Thyroid gland (tissue), 4 donors: ENCODE measurements at regions not wholly inside any gene's neighbourhood (a gene's known extent, or its start where the extent isn't known, plus 50 kb on each side); places are given as distances from the start of the nearest gene placed in this dataset.

ENCODE experiments used
- POLR2A ChIP-seq, 2 donors: fragments of 450-650 bp; IDR thresholded peaks; one replicate each; pipeline ENCODE4 v1.6.1; 2017; ENCODE audit warnings: antibody characterized with exemption in 2 of 2, mild to moderate bottlenecking in 2 of 2, moderate library complexity in 1 of 2
- TF ChIP-seq, protein P1 (sequence below), 6 experiments: fragments of 200-600 bp in 3 of 6; fragments of 450-650 bp in 3 of 6; sonication (generic) in 3 of 6; IDR thresholded peaks; one replicate each; pipeline ENCODE4 v1.5.1; 2016 to 2019; ENCODE audit warnings: antibody characterized with exemption in 6 of 6, mild to moderate bottlenecking in 2 of 6, inconsistent platforms in 1 of 6, moderate library complexity in 1 of 6

DNA sequence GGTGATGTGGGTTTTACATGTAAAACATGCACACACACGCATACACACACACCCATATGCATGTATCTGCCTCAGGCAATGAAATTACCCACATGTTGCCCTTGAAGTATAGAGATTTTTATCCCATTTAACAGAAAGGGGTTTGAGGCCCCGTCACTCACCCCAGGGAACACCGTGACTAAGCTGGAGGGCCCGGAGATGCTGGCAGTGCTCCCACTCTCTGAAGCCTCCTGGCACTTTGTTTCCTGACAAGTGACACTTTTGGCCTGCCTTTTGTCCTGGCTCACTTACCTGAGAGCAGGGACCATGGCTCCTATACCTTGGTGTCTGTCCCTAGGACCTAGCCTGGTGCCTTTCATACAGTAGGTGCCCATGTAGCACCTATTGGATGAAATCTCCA, 50.0 kb upstream of the TNRC6C start:
- TF ChIP-seq, protein P1, sequence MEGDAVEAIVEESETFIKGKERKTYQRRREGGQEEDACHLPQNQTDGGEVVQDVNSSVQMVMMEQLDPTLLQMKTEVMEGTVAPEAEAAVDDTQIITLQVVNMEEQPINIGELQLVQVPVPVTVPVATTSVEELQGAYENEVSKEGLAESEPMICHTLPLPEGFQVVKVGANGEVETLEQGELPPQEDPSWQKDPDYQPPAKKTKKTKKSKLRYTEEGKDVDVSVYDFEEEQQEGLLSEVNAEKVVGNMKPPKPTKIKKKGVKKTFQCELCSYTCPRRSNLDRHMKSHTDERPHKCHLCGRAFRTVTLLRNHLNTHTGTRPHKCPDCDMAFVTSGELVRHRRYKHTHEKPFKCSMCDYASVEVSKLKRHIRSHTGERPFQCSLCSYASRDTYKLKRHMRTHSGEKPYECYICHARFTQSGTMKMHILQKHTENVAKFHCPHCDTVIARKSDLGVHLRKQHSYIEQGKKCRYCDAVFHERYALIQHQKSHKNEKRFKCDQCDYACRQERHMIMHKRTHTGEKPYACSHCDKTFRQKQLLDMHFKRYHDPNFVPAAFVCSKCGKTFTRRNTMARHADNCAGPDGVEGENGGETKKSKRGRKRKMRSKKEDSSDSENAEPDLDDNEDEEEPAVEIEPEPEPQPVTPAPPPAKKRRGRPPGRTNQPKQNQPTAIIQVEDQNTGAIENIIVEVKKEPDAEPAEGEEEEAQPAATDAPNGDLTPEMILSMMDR (IDR thresholded peaks at IDR 0.05) = no peak
- TF ChIP-seq POLR2A (IDR thresholded peaks at IDR 0.05) = no peak
